ENCODE measurements at regions not wholly inside any gene's neighbourhood (a gene's known extent, or its start where the extent isn't known, plus 50 kb on each side); places are given as distances from the start of the nearest gene placed in this dataset.

DNA sequence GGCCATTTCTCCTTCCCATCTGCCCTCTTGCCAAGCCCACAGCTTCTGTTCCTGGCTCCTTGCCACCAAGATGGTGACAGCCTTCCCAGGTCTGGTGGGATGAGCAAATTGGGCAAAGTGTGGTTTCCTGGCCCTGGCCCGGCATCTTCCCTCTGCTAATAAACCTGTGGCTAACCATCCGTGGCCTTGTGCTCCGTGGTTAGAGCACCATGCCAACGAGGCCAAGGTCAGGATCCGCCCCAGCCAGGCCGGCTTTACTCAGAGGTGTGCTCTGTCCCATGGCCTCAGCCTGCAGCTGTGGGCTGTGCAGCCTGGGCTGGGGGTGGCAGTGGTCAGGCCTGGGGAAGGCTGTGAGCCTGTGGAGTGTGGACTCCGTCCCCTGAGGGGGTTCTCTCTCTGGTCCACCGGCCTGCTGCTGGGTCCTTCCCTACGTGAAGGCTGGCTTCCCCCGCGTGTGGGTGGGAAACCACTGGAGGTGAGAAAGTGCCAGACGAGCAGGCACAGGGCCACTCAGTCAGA lies 117.4 kb downstream of the VEGFA start (continued):
- TF ChIP-seq, protein P1, sequence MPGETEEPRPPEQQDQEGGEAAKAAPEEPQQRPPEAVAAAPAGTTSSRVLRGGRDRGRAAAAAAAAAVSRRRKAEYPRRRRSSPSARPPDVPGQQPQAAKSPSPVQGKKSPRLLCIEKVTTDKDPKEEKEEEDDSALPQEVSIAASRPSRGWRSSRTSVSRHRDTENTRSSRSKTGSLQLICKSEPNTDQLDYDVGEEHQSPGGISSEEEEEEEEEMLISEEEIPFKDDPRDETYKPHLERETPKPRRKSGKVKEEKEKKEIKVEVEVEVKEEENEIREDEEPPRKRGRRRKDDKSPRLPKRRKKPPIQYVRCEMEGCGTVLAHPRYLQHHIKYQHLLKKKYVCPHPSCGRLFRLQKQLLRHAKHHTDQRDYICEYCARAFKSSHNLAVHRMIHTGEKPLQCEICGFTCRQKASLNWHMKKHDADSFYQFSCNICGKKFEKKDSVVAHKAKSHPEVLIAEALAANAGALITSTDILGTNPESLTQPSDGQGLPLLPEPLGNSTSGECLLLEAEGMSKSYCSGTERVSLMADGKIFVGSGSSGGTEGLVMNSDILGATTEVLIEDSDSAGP (CRISPR knock-in tag; IDR thresholded peaks at IDR 0.05; ENCODE audit: borderline replicate concordance): peak; percentile 56; the same call in 1 of the 2 replicates
- TF ChIP-seq HMGA1 (CRISPR knock-in tag; conservative IDR thresholded peaks at IDR 0.05) (no peak), MED1 (CRISPR knock-in tag; IDR thresholded peaks at IDR 0.05) (peak; percentile 80), ZNF160 (CRISPR knock-in tag; IDR thresholded peaks at IDR 0.05) (peak; percentile 31; the same call in 1 of the 2 replicates), TCF7 (IDR thresholded peaks at IDR 0.05; ENCODE audit: low read depth) (no peak), ZNF614 (CRISPR knock-in tag; IDR thresholded peaks at IDR 0.05; ENCODE audit: borderline replicate concordance) (peak; percentile 87; the same call in 1 of the 2 replicates), FOXA3 (CRISPR knock-in tag; IDR thresholded peaks at IDR 0.05) (0 out of 2 replicates have a peak, but pooled peaks have one; percentile 43), HHEX (CRISPR knock-in tag; IDR thresholded peaks at IDR 0.05) (no peak), ZKSCAN5 (CRISPR knock-in tag; IDR thresholded peaks at IDR 0.05) (peak; percentile 49; the same call in 1 of the 2 replicates), CHCHD3 (CRISPR knock-in tag; IDR thresholded peaks at IDR 0.05) (0 out of 2 replicates have a peak, but pooled peaks have one; percentile 17), SRY (CRISPR knock-in tag; IDR thresholded peaks at IDR 0.05) (peak; percentile 70; the same call in 1 of the 2 replicates), ZNF331 (CRISPR knock-in tag; IDR thresholded peaks at IDR 0.05) (peak; percentile 71), CBX1 (IDR thresholded peaks at IDR 0.05; ENCODE audit: low read depth) (no peak), TEAD3 (CRISPR knock-in tag; optimal IDR thresholded peaks at IDR 0.05; ENCODE audit: borderline replicate concordance) (peak; percentile 80), RFX5 (IDR thresholded peaks at IDR 0.05; ENCODE audit: low read depth, low read length) (no peak), SIX4 (CRISPR knock-in tag; IDR thresholded peaks at IDR 0.05) (0 out of 2 replicates have a peak, but pooled peaks have one; percentile 48), DNMT1 (CRISPR knock-in tag; IDR thresholded peaks at IDR 0.05) (peak; percentile 57; the same call in 1 of the 2 replicates), ZBTB21 (CRISPR knock-in tag; IDR thresholded peaks at IDR 0.05) (no peak), FOSL2 (CRISPR knock-in tag; IDR thresholded peaks at IDR 0.05) (peak; percentile 40)
- TF ChIP-seq, protein P2, sequence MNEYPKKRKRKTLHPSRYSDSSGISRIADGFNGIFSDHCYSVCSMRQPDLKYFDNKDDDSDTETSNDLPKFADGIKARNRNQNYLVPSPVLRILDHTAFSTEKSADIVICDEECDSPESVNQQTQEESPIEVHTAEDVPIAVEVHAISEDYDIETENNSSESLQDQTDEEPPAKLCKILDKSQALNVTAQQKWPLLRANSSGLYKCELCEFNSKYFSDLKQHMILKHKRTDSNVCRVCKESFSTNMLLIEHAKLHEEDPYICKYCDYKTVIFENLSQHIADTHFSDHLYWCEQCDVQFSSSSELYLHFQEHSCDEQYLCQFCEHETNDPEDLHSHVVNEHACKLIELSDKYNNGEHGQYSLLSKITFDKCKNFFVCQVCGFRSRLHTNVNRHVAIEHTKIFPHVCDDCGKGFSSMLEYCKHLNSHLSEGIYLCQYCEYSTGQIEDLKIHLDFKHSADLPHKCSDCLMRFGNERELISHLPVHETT (CRISPR knock-in tag; conservative IDR thresholded peaks at IDR 0.05): no peak
- TF ChIP-seq, protein P3, sequence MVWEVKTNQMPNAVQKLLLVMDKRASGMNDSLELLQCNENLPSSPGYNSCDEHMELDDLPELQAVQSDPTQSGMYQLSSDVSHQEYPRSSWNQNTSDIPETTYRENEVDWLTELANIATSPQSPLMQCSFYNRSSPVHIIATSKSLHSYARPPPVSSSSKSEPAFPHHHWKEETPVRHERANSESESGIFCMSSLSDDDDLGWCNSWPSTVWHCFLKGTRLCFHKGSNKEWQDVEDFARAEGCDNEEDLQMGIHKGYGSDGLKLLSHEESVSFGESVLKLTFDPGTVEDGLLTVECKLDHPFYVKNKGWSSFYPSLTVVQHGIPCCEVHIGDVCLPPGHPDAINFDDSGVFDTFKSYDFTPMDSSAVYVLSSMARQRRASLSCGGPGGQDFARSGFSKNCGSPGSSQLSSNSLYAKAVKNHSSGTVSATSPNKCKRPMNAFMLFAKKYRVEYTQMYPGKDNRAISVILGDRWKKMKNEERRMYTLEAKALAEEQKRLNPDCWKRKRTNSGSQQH (CRISPR knock-in tag; IDR thresholded peaks at IDR 0.05; ENCODE audit: low read depth): 0 out of 2 replicates have a peak, but pooled peaks have one; percentile 55
- TF ChIP-seq, protein P4, sequence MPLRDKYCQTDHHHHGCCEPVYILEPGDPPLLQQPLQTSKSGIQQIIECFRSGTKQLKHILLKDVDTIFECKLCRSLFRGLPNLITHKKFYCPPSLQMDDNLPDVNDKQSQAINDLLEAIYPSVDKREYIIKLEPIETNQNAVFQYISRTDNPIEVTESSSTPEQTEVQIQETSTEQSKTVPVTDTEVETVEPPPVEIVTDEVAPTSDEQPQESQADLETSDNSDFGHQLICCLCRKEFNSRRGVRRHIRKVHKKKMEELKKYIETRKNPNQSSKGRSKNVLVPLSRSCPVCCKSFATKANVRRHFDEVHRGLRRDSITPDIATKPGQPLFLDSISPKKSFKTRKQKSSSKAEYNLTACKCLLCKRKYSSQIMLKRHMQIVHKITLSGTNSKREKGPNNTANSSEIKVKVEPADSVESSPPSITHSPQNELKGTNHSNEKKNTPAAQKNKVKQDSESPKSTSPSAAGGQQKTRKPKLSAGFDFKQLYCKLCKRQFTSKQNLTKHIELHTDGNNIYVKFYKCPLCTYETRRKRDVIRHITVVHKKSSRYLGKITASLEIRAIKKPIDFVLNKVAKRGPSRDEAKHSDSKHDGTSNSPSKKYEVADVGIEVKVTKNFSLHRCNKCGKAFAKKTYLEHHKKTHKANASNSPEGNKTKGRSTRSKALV (CRISPR knock-in tag; IDR thresholded peaks at IDR 0.05): 0 out of 2 replicates have a peak, but pooled peaks have one; percentile 43
